Retinal pigment epithelial cell (primary cell): ENCODE measurements at regions not wholly inside any gene's neighbourhood (a gene's known extent, or its start where the extent isn't known, plus 50 kb on each side); places are given as distances from the start of the nearest gene placed in this dataset.

ENCODE experiments used
- DNase-seq: peaks from one replicate; pipeline ENCODE4 v3.0.0-alpha.2; 2010; ENCODE audit warnings: low read depth
- H3K4me3 ChIP-seq: 2 replicates; pipeline ENCODE4 v1.5.1; 2011; ENCODE audit warnings: mild to moderate bottlenecking, low read length, control low read depth, moderate library complexity
- CTCF ChIP-seq: conservative IDR thresholded peaks from 2 replicates; pipeline ENCODE4 v1.5.1; 2011; ENCODE audit warnings: low read depth, low read length, control low read depth, inconsistent platforms

- no peak for DNase-seq
- no peak for TF ChIP-seq CTCF
- H3K4me3 ChIP-seq: no peak overlapping the region
Observed at GRCh38 chr5:93930098-93930497, 188.7 kb upstream of the POU5F2 start.

- H3K4me3 ChIP-seq: no peak overlapping the region
- no peak for TF ChIP-seq CTCF
- DNase-seq: no peak
Observed at GRCh38 chr5:93929131-93929530, 187.7 kb upstream of the POU5F2 start.

- no peak overlapping the region for H3K4me3 ChIP-seq
- DNase-seq: no peak
- no peak for TF ChIP-seq CTCF
Observed at GRCh38 chr5:93926831-93927620, 185.6 kb upstream of the POU5F2 start.

GRCh38 chr5:93925321-93925720 lies 183.9 kb upstream of the POU5F2 start:
- no peak for DNase-seq
- TF ChIP-seq CTCF: no peak

GRCh38 chr5:93924628-93925027 lies 183.2 kb upstream of the POU5F2 start:
- no peak for TF ChIP-seq CTCF
- DNase-seq: no peak

More at GRCh38 chr5:93925321-93925720, 183.9 kb upstream of the POU5F2 start:
- H3K4me3 ChIP-seq: no peak overlapping the region

GRCh38 chr5:93922551-93922950 lies 181.2 kb upstream of the POU5F2 start:
- DNase-seq: no peak
- no peak overlapping the region for H3K4me3 ChIP-seq
- no peak for TF ChIP-seq CTCF

More at GRCh38 chr5:93924628-93925027, 183.2 kb upstream of the POU5F2 start:
- no peak overlapping the region for H3K4me3 ChIP-seq

GRCh38 chr5:93921001-93921400 lies 179.6 kb upstream of the POU5F2 start:
- no peak for TF ChIP-seq CTCF
- DNase-seq: no peak
- H3K4me3 ChIP-seq: no peak overlapping the region
